ENCODE measurements at regions not wholly inside any gene's neighbourhood (a gene's known extent, or its start where the extent isn't known, plus 50 kb on each side); places are given as distances from the start of the nearest gene placed in this dataset.

- no peaks in the 10 kb centered on the region for H3K27me3 Mint-ChIP-seq
- no peak overlapping the region for H3K27ac Mint-ChIP-seq
- H3K4me1 Mint-ChIP-seq, result peaks cover 21% of the 10 kb centered on the region
- H3K9me3 Mint-ChIP-seq, result no peaks in the 10 kb centered on the region
- H3K36me3 Mint-ChIP-seq, result no peaks in the 10 kb centered on the region
- H3K4me3 Mint-ChIP-seq, result no peak overlapping the region
Measured at GRCh38 chr11:128242451-128242850, 344.9 kb downstream of the ETS1 start.

- peaks cover 24% of the 10 kb centered on the region for H3K4me1 Mint-ChIP-seq
Measured at GRCh38 chr11:128240546-128240945, 346.8 kb downstream of the ETS1 start.

GRCh38 chr11:128239306-128239705 is 348.1 kb downstream of the ETS1 start:
- Mint-ChIP-seq H3K4me3 (no peak overlapping the region), H3K4me1 (peaks cover 24% of the 10 kb centered on the region), H3K9me3 (no peaks in the 10 kb centered on the region), H3K36me3 (no peaks in the 10 kb centered on the region), H3K27me3 (no peaks in the 10 kb centered on the region), H3K27ac (peak overlapping the region; percentile 4)

More at GRCh38 chr11:128240546-128240945, 346.8 kb downstream of the ETS1 start:
- Mint-ChIP-seq H3K27ac (no peak overlapping the region), H3K9me3 (no peaks in the 10 kb centered on the region), H3K36me3 (no peaks in the 10 kb centered on the region), H3K27me3 (no peaks in the 10 kb centered on the region), H3K4me3 (no peak overlapping the region)

GRCh38 chr11:128238521-128239265 is 348.7 kb downstream of the ETS1 start:
- Mint-ChIP-seq H3K9me3 (no peaks in the 10 kb centered on the region), H3K4me3 (no peak overlapping the region), H3K27me3 (no peaks in the 10 kb centered on the region), H3K36me3 (no peaks in the 10 kb centered on the region), H3K27ac (peak overlapping the region; percentile 6), H3K4me1 (peaks cover 24% of the 10 kb centered on the region)

- Mint-ChIP-seq H3K4me3 (no peak overlapping the region), H3K27ac (no peak overlapping the region), H3K4me1 (peaks cover 41% of the 10 kb centered on the region), H3K9me3 (no peaks in the 10 kb centered on the region), H3K36me3 (peaks cover 2% of the 10 kb centered on the region), H3K27me3 (no peaks in the 10 kb centered on the region)
Measured at GRCh38 chr11:128236506-128237498, 350.6 kb downstream of the ETS1 start.

GRCh38 chr11:128235958-128236357 is 351.4 kb downstream of the ETS1 start:
- peaks cover 44% of the 10 kb centered on the region for H3K4me1 Mint-ChIP-seq
- H3K4me3 Mint-ChIP-seq, result no peak overlapping the region
- no peak overlapping the region for H3K27ac Mint-ChIP-seq
- no peaks in the 10 kb centered on the region for H3K27me3 Mint-ChIP-seq
- H3K36me3 Mint-ChIP-seq, result peaks cover 2% of the 10 kb centered on the region
- H3K9me3 Mint-ChIP-seq, result no peaks in the 10 kb centered on the region

GRCh38 chr11:128235426-128235825 is 351.9 kb downstream of the ETS1 start:
- Mint-ChIP-seq H3K4me3 (no peak overlapping the region), H3K36me3 (peaks cover 2% of the 10 kb centered on the region), H3K27me3 (no peaks in the 10 kb centered on the region), H3K9me3 (no peaks in the 10 kb centered on the region), H3K27ac (no peak overlapping the region), H3K4me1 (peaks cover 44% of the 10 kb centered on the region)

GRCh38 chr11:128234143-128234542 is 353.2 kb downstream of the ETS1 start:
- H3K4me1 Mint-ChIP-seq, result peaks cover 39% of the 10 kb centered on the region
- H3K27ac Mint-ChIP-seq, result no peak overlapping the region
- H3K4me3 Mint-ChIP-seq, result no peak overlapping the region
- H3K9me3 Mint-ChIP-seq, result no peaks in the 10 kb centered on the region
- peaks cover 2% of the 10 kb centered on the region for H3K36me3 Mint-ChIP-seq
- H3K27me3 Mint-ChIP-seq, result no peaks in the 10 kb centered on the region

GRCh38 chr11:128232588-128232987 is 354.8 kb downstream of the ETS1 start:
- Mint-ChIP-seq H3K4me3 (no peak overlapping the region), H3K9me3 (peaks cover 5% of the 10 kb centered on the region), H3K4me1 (peaks cover 29% of the 10 kb centered on the region), H3K27me3 (no peaks in the 10 kb centered on the region), H3K27ac (peak overlapping the region; percentile 73), H3K36me3 (peaks cover 5% of the 10 kb centered on the region)

- no peak overlapping the region for H3K4me3 Mint-ChIP-seq
- peaks cover 5% of the 10 kb centered on the region for H3K36me3 Mint-ChIP-seq
- no peaks in the 10 kb centered on the region for H3K27me3 Mint-ChIP-seq
- peaks cover 32% of the 10 kb centered on the region for H3K4me1 Mint-ChIP-seq
- peak overlapping the region; percentile 38 for H3K27ac Mint-ChIP-seq
- H3K9me3 Mint-ChIP-seq, result peaks cover 5% of the 10 kb centered on the region
Measured at GRCh38 chr11:128231845-128232410, 355.4 kb downstream of the ETS1 start.

- Mint-ChIP-seq H3K27me3 (no peaks in the 10 kb centered on the region), H3K4me1 (peaks cover 40% of the 10 kb centered on the region), H3K9me3 (peaks cover 5% of the 10 kb centered on the region), H3K4me3 (peak overlapping the region; percentile 30), H3K36me3 (peaks cover 5% of the 10 kb centered on the region), H3K27ac (peak overlapping the region; percentile 91)
Measured at GRCh38 chr11:128227466-128227865, 359.9 kb downstream of the ETS1 start.

GRCh38 chr11:128226106-128226716 is 361.1 kb downstream of the ETS1 start:
- H3K36me3 Mint-ChIP-seq, result peaks cover 3% of the 10 kb centered on the region
- H3K27me3 Mint-ChIP-seq, result no peaks in the 10 kb centered on the region
- H3K4me1 Mint-ChIP-seq, result peaks cover 31% of the 10 kb centered on the region
- H3K4me3 Mint-ChIP-seq, result peak overlapping the region; percentile 47
- H3K9me3 Mint-ChIP-seq, result peaks cover 5% of the 10 kb centered on the region
- peak overlapping the region; percentile 84 for H3K27ac Mint-ChIP-seq

- Mint-ChIP-seq H3K27me3 (no peaks in the 10 kb centered on the region), H3K4me1 (peaks cover 23% of the 10 kb centered on the region), H3K36me3 (no peaks in the 10 kb centered on the region), H3K9me3 (no peaks in the 10 kb centered on the region), H3K4me3 (no peak overlapping the region), H3K27ac (no peak overlapping the region)
Measured at GRCh38 chr11:128222245-128222884, 365.0 kb downstream of the ETS1 start.

- Mint-ChIP-seq H3K36me3 (no peaks in the 10 kb centered on the region), H3K4me3 (no peak overlapping the region), H3K27ac (no peak overlapping the region), H3K9me3 (no peaks in the 10 kb centered on the region), H3K4me1 (peaks cover 12% of the 10 kb centered on the region), H3K27me3 (no peaks in the 10 kb centered on the region)
Measured at GRCh38 chr11:128219731-128220120, 367.6 kb downstream of the ETS1 start.

GRCh38 chr11:128216198-128216597 is 371.2 kb downstream of the ETS1 start:
- no peaks in the 10 kb centered on the region for H3K36me3 Mint-ChIP-seq
- no peak overlapping the region for H3K4me3 Mint-ChIP-seq
- no peaks in the 10 kb centered on the region for H3K4me1 Mint-ChIP-seq
- H3K9me3 Mint-ChIP-seq, result no peaks in the 10 kb centered on the region
- H3K27me3 Mint-ChIP-seq, result no peaks in the 10 kb centered on the region
- H3K27ac Mint-ChIP-seq, result no peak overlapping the region

Data from activated naive CD4-positive, alpha-beta T cell treated with anti-CD3 and anti-CD28 coated beads, Interleukin-2, amount 50 U/mL, for 24 hours (primary cell).